GF-D8 (cell line): ENCODE measurements at regions not wholly inside any gene's neighbourhood (a gene's known extent, or its start where the extent isn't known, plus 50 kb on each side); places are given as distances from the start of the nearest gene placed in this dataset.
"Not testable (repeated sequence)": the region's sequence is repeated elsewhere in the genome, so short reads cannot be mapped to it uniquely, and the experiment has no call there.

Experiments used
- DNase-seq: peaks from one replicate; lab custom pipeline; 2025; lab: John Stamatoyannopoulos, UW

- DNase-seq, result no peak
These were observed 866.2 kb downstream of the TBC1D22A start for GRCh38 chr22:47628477-47629272.

DNA sequence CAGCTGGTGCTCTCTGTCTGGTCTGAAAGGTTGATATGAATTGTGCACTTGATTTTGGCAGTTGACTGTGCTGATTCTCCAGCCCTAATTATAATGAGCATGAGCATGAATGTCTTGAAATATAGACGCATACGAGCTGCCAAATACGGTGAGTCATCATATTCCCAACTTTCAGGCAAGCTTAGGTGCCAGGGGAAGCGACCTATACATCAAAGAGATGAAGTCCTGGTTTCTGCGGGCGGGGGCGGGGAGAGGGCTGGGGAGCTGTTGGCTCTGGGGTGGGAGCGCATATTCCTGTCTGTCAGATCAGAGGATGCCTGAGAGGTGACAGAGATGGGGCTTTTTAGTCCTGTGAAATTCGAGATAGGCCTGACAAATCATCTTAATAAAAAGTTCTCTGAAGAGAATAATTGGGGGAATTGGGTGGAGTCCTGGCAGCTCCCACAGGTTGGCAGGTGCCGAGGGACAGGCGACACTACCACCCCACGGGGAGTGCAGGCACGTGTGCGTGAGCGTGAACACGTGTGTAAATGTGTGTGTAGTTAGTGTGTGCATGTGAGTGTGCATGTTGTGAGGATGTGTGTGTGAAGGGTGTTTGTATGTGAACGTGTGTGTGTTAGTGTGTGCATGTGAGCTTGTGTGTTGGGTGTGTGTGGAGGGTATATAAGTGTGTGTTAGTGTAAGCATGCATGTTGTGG lies 865.3 kb downstream of the TBC1D22A start:
- DNase-seq, result no peak

- no peak for DNase-seq
These were observed 864.3 kb downstream of the TBC1D22A start for GRCh38 chr22:47626428-47627390.

GRCh38 chr22:47625531-47626427 lies 863.3 kb downstream of the TBC1D22A start:
- no peak for DNase-seq

- no peak for DNase-seq
These were observed 862.5 kb downstream of the TBC1D22A start for GRCh38 chr22:47625013-47625385.

- no peak for DNase-seq
These were observed 862.0 kb downstream of the TBC1D22A start for GRCh38 chr22:47624252-47625012.

GRCh38 chr22:47623763-47624148 lies 861.3 kb downstream of the TBC1D22A start:
- DNase-seq, result no peak

DNA sequence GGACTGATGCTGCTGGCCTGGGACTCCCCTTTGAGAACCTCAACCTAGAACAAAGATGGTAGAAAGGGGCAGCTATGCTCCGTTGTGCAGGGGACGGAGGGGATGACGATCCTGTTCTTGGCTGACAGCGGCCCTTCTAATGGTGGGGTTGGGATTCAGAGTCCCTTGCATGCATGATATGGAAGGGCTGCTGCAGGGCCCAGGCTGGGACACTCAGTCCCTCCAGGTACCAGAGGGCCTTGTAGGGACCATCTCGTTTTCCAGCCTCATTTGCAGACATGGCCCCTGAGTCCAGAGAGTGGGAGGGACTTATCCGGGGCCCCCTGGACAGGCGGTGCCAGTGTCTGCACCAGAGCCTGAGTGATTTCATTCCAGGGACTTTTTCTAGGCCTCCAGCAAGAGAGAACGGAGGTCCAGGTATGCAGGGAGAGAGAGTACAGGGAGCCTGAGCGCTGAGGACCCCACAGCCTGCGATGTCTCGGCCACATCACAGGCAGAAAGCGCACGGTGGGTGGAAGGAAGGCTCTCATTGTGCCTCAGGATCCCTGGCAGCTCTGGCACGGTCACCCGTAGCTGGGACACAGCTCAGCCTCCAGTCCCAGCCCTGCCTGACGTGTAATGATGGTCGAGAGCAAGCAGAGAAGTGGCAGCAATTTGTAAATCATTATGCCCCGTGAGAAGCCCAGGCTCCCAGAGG lies 860.8 kb downstream of the TBC1D22A start:
- DNase-seq, result no peak

DNA sequence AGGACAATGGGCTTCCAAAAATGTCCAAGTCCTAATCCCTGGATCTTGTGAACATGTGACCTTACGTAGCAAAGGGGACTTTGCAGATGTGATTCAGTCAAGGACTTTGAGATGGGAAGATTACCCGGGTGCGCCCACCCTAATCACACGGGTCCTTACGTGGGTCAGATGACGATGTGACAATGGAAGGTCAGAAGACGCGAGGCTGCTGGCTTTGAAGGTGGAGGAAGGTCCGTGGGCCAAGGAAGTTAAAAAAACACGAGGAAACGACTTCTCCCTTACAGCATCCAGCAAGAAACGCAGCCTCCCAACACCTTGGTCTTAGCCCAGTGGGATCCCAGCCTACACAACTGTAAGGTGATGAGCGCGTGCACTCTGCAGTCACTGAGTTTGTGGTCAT lies 860.1 kb downstream of the TBC1D22A start:
- DNase-seq, result no peak

DNA sequence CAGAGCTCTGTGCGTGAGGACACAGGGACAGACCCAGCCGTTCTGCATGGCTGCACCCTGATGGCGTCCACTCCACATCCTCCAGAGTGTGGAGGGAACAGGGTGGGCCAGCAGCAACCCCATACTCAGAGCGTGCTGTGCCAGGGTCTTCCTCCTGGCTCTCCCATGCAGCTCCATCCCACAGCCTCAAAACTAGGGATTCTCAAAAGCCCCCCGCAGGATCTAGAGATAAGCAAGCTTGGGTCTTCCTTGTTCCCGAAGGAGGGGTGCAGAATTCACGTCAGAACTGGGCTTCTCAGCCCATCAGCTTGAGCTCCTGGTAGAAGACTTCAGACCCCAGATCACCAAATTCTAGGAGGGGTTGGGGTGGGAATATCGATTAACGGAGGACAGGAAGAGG lies 858.8 kb downstream of the TBC1D22A start:
- DNase-seq, result no peak

GRCh38 chr22:47620391-47620790 lies 857.9 kb downstream of the TBC1D22A start:
- no peak for DNase-seq

GRCh38 chr22:47619631-47620030 lies 857.2 kb downstream of the TBC1D22A start:
- no peak for DNase-seq

- DNase-seq, result no peak
These were observed 855.9 kb downstream of the TBC1D22A start for GRCh38 chr22:47618180-47619010.

DNA sequence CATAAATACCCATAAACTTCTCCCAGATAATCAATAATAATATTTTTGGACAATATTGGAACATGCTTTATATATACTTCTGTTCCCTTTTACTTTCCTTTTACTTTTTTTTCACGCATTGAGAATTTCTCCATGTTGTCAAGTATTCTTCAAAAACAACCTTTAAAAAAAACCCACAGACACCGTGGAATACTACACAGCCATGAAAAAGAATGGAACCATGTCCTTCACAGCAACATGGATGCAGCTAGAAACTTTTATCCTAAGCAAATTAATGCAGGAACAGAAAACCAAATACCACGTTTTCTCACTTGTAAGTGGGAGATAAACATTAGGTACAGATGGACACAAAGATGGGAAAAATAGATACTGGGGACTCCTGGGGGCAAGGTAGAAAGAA lies 854.7 kb downstream of the TBC1D22A start:
- no peak for DNase-seq

DNA sequence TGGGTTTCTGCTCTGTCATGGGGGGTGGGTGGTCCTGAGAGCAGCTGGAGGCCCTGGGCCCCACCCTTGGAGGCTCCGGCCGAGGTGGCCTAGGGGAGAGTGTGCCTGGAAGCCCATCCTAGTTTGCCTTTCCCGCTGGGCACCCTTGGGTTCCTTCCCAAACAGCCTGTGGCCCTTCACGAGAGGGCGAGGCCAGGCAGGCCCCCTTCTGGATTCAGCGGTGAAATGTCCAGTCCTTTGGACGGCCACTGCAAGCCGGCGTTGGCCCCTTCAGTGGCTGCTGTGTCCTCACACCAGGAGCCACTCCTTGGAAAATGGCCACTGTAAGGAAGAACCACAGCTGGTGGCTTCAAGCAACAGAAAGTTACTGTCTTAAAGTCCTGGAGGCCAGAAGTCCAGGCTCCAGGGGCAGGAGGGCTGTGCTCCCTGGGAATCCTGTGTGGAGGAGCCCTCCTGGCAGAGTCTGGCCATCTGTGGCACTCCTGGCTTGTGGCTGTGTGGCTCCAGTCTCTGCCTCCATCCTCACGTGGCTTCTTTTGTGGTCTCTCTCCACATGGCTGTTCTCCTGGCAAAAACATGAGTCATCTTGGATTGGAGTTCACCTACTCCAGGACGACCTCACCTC lies 854.1 kb downstream of the TBC1D22A start:
- no peak for DNase-seq

GRCh38 chr22:47615051-47615450 lies 852.6 kb downstream of the TBC1D22A start:
- DNase-seq, result no peak

DNA sequence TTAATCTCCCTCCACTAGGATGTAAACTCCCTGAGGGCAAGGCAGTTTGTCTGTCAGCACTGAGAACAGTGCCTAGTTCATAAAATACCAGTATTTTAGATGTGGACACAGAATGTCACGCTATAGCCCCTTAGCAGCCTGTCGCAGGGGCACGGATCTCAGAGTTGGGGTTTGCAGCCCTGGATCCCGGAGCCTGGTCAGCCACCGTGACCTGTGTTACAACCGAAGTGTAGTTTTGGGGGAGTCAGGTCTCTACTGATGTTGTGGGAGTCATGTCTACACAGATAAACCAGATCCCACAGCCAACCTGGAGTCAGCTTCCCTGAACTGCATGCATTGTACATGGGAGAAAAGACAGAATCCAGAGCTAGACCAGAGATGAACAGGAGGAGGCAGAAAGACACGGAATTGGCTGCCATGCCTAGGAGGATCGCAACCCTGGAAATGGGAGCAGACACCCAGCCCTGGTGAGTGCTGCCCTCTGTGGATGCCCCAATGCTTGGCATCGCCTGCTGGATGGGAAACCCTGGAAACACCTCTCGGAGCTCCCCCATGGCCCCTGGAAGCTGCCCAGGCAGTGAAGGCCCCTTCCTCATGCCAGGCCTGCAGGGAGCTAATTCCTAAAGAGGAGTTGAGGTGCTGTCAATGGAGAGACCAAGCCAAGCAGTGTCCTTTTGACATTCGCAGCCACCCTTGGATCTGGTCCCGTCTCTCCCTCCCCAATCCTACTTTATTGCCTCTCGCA lies 851.3 kb downstream of the TBC1D22A start:
- no peak for DNase-seq

GRCh38 chr22:47613181-47613580 lies 850.7 kb downstream of the TBC1D22A start:
- not testable (repeated sequence) for DNase-seq
